Upper lobe of right lung (tissue), 1 donor: ENCODE measurements at regions not wholly inside any gene's neighbourhood (a gene's known extent, or its start where the extent isn't known, plus 50 kb on each side); places are given as distances from the start of the nearest gene placed in this dataset.

Experiments used
- ATAC-seq: fragments of 200-7000 bp; cut with Tn5 transposase; one replicate; pipeline ENCODE4 v1.9.1; 2020; ENCODE audit warnings: mild to moderate bottlenecking, moderate library complexity
- DNase-seq: peaks from one replicate; pipeline ENCODE4 v3.0.0-alpha.2; 2020
- H3K27ac ChIP-seq: fragments of 200-600 bp; one replicate; pipeline ENCODE4 v1.8.0; 2022
- H3K27me3 ChIP-seq: fragments of 200-600 bp; one replicate; pipeline ENCODE4 v1.8.0; 2022; ENCODE audit warnings: mild to moderate bottlenecking
- H3K36me3 ChIP-seq: fragments of 200-600 bp; one replicate; pipeline ENCODE4 v1.8.0; 2022
- H3K4me1 ChIP-seq: fragments of 200-600 bp; one replicate; pipeline ENCODE4 v1.8.0; 2022
- H3K4me3 ChIP-seq: fragments of 200-600 bp; one replicate; pipeline ENCODE4 v1.8.0; 2022; ENCODE audit warnings: mild to moderate bottlenecking
- H3K9me3 ChIP-seq: fragments of 200-600 bp; one replicate; pipeline ENCODE4 v1.8.0; 2022
- intact Hi-C: fragments of 100-400 bp; cut with DNase I; formaldehyde crosslinking; loops from one replicate; pipeline ENCODE4 v1.11.0; 2022
- TF ChIP-seq, protein P1 (sequence below): fragments of 200-600 bp; IDR thresholded peaks from one replicate; pipeline ENCODE4 v1.8.0; 2022; ENCODE audit warnings: antibody characterized with exemption
- donor health status: DM: no; HTN: yes; CAD: no; lungs with severe emphysema.

DNA sequence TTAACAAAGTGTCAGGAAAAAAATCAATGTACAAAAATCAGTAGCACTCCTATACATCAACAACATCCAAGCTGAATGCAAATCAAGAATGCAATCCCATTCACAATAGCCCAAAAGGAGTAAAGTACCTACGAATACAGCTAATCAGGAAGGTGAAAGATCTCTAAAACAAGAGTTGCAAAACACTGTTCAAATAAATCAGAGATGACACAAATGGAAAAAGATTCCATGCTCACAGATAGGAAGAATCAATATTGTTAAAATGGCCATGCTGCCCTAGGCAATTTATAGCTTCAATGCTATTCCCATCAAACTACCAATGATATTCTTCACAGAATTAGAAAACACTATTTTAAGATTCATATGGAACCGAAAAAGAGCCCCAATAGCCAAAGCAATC is 223.7 kb upstream of the CD96 start:
- intact Hi-C loops, result no loop called here
- Histone ChIP-seq H3K4me3 (no peak overlapping the region), H3K36me3 (no peaks in the 10 kb centered on the region), H3K27me3 (no peaks in the 10 kb centered on the region), H3K27ac (no peak overlapping the region), H3K9me3 (no peaks in the 10 kb centered on the region), H3K4me1 (peaks cover 22% of the 10 kb centered on the region)
- no peak for DNase-seq
- no peak for ATAC-seq
- TF ChIP-seq, protein P1, sequence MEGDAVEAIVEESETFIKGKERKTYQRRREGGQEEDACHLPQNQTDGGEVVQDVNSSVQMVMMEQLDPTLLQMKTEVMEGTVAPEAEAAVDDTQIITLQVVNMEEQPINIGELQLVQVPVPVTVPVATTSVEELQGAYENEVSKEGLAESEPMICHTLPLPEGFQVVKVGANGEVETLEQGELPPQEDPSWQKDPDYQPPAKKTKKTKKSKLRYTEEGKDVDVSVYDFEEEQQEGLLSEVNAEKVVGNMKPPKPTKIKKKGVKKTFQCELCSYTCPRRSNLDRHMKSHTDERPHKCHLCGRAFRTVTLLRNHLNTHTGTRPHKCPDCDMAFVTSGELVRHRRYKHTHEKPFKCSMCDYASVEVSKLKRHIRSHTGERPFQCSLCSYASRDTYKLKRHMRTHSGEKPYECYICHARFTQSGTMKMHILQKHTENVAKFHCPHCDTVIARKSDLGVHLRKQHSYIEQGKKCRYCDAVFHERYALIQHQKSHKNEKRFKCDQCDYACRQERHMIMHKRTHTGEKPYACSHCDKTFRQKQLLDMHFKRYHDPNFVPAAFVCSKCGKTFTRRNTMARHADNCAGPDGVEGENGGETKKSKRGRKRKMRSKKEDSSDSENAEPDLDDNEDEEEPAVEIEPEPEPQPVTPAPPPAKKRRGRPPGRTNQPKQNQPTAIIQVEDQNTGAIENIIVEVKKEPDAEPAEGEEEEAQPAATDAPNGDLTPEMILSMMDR, result no peak

DNA sequence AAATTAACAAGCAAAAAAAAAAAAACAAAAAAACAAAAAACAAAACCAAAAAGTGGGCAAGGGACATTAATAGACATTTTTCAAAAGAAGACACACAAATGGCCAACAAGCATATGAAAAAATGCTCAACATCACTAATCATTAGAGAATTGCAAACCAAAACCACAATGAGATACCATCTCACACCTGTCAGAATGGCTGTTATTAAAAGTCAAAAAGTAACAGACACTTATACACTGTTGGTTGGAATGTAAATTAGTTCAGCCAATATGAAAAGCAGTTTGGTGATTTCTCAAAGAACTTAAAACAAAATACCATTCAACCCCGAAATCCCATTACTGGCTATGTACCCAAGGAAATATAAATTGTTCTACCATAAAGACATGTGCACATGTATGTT is 222.4 kb upstream of the CD96 start:
- DNase-seq, result no peak
- intact Hi-C loops, result no loop called here
- H3K27ac ChIP-seq, result no peak overlapping the region
- H3K9me3 ChIP-seq, result no peaks in the 10 kb centered on the region
- H3K4me3 ChIP-seq, result no peak overlapping the region
- ATAC-seq, result no peak
- TF ChIP-seq, protein P1, result no peak
- peaks cover 18% of the 10 kb centered on the region for H3K4me1 ChIP-seq
- no peaks in the 10 kb centered on the region for H3K36me3 ChIP-seq
- H3K27me3 ChIP-seq, result no peaks in the 10 kb centered on the region

DNA sequence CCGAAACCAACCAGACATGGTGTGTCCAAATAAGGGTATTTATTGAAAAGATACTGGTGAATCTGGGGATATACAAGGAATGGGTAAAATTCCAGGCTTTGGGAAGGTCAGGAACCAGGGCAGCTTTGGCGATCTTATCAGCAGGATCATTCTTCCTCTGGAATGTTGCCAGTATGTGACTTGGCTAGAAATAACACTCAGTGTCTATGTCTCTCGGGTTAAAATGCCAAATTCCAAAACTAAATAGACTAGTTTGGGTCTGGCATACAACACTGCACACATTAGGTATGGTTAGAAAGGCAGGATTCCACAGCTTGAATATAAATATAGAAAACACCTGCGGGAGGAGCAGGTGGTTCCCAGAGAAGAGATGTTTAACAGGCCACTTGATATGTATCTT is 220.2 kb upstream of the CD96 start:
- no peaks in the 10 kb centered on the region for H3K9me3 ChIP-seq
- ATAC-seq (no peak), DNase-seq (no peak)
- peaks cover 5% of the 10 kb centered on the region for H3K4me1 ChIP-seq
- no peak overlapping the region for H3K27ac ChIP-seq
- H3K4me3 ChIP-seq, result no peak overlapping the region
- no peaks in the 10 kb centered on the region for H3K36me3 ChIP-seq
- intact Hi-C loops, result no loop called here
- no peaks in the 10 kb centered on the region for H3K27me3 ChIP-seq
- TF ChIP-seq, protein P1, result no peak

DNA sequence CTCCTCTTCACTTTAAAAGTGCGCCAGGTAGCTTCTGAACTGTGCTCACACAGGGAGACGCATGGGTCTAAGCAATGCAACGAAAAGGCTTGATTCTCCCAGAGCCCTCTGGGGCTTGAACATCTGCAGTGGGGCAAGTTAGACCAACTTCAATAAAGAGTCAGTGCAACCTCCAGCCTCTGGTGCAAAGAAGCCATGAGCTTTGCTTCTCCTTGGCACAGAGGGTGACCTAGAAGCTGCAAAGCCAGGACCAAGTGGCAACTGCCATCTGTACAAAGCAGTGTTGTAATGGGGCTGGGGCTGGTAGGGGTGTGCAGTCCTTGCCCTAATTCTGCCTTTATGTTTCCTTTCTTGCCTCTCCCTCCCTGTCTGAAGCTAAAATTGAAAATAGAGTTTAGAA is 219.0 kb upstream of the CD96 start:
- DNase-seq (no peak), ATAC-seq (no peak)
- no peaks in the 10 kb centered on the region for H3K36me3 ChIP-seq
- peaks cover 5% of the 10 kb centered on the region for H3K4me1 ChIP-seq
- H3K9me3 ChIP-seq, result no peaks in the 10 kb centered on the region
- intact Hi-C loops, result no loop called here
- H3K27me3 ChIP-seq, result no peaks in the 10 kb centered on the region
- no peak overlapping the region for H3K27ac ChIP-seq
- no peak overlapping the region for H3K4me3 ChIP-seq
- TF ChIP-seq, protein P1, result no peak

DNA sequence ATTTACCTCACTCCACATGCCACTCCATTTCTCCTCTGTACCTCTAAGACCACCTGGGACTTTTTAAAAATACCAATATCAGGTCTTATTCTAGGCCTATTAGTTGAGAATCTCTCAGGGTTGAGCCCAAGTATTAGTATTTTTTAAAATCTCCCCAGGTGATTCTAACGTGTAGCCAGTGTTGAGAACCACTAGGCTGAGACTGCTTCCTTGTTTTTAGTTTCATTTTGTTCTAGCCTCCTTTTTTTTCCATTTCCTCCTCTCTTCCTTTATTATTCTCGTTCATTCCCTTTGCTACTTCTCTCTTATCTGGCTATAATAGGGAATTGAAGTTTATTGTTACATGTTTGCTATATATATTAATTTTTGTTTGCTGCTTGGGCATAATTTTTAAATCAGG is 217.8 kb upstream of the CD96 start:
- no peak overlapping the region for H3K4me3 ChIP-seq
- TF ChIP-seq, protein P1, result no peak
- no peak for ATAC-seq

DNA sequence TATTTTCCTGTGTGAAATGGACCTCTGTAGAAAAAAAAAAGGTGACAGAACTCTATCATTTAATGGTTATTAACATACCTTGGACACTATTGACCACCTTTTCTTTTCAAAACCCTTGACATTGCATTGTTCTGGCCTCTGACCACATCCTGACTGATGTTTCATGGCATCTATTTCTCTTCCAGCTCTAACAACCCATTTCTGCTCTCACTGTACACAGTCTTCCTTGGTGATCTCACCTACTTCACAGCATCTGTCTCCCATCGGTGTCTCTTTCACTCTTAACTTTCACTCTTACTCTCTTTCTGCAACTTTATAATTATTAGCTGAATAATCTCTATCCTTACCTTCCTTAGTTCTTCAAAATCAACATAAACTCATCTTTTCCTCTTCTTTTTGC is 217.4 kb upstream of the CD96 start:
- DNase-seq, result no peak
- TF ChIP-seq, protein P1, result no peak
- Histone ChIP-seq H3K4me3 (no peak overlapping the region), H3K36me3 (no peaks in the 10 kb centered on the region), H3K27ac (no peak overlapping the region), H3K4me1 (peaks cover 5% of the 10 kb centered on the region), H3K9me3 (no peaks in the 10 kb centered on the region), H3K27me3 (no peaks in the 10 kb centered on the region)
- no peak for ATAC-seq
- intact Hi-C loops, result no loop called here

More for the DNA sequence above, 217.8 kb upstream of the CD96 start:
- Histone ChIP-seq H3K4me1 (peaks cover 5% of the 10 kb centered on the region), H3K9me3 (no peaks in the 10 kb centered on the region), H3K27ac (no peak overlapping the region), H3K36me3 (no peaks in the 10 kb centered on the region), H3K27me3 (no peaks in the 10 kb centered on the region)
- intact Hi-C loops, result no loop called here
- no peak for DNase-seq
